NCI-H524 treated with DMSO at 0.1 percent for 48 hours (cell line): ENCODE measurements at regions not wholly inside any gene's neighbourhood (a gene's known extent, or its start where the extent isn't known, plus 50 kb on each side); places are given as distances from the start of the nearest gene placed in this dataset.

Source experiments
- DNase-seq: peaks from one replicate; lab custom pipeline; 2025; lab: John Stamatoyannopoulos, UW

- DNase-seq, result no peak
Observed at GRCh38 chr11:122399375-122399774, 256.1 kb upstream of the UBASH3B start.

GRCh38 chr11:122398851-122399250 is 256.7 kb upstream of the UBASH3B start:
- DNase-seq, result no peak

- no peak for DNase-seq
Observed at GRCh38 chr11:122398167-122398566, 257.4 kb upstream of the UBASH3B start.

- DNase-seq, result no peak
Observed at GRCh38 chr11:122395282-122395681, 260.2 kb upstream of the UBASH3B start.

GRCh38 chr11:122394313-122394712 is 261.2 kb upstream of the UBASH3B start:
- DNase-seq, result no peak

GRCh38 chr11:122393209-122393860 is 262.2 kb upstream of the UBASH3B start:
- no peak for DNase-seq

GRCh38 chr11:122392508-122392907 is 263.0 kb upstream of the UBASH3B start:
- no peak for DNase-seq

- DNase-seq, result no peak
Observed at GRCh38 chr11:122391049-122391448, 264.5 kb upstream of the UBASH3B start.

GRCh38 chr11:122383186-122383585 is 267.2 kb upstream of the BLID start:
- no peak for DNase-seq

GRCh38 chr11:122375687-122376399 is 259.8 kb upstream of the BLID start:
- no peak for DNase-seq

- DNase-seq, result no peak
Observed at GRCh38 chr11:122368796-122369195, 252.8 kb upstream of the BLID start.

- DNase-seq, result no peak
Observed at GRCh38 chr11:122367809-122368231, 251.8 kb upstream of the BLID start.

- no peak for DNase-seq
Observed at GRCh38 chr11:122365610-122366360, 249.8 kb upstream of the BLID start.

GRCh38 chr11:122363296-122363695 is 247.3 kb upstream of the BLID start:
- no peak for DNase-seq

GRCh38 chr11:122362381-122362780 is 246.4 kb upstream of the BLID start:
- DNase-seq, result no peak

- DNase-seq, result no peak
Observed at GRCh38 chr11:122360875-122361274, 244.9 kb upstream of the BLID start.

- no peak for DNase-seq
Observed at GRCh38 chr11:122359081-122359571, 243.1 kb upstream of the BLID start.

- DNase-seq, result no peak
Observed at GRCh38 chr11:122358292-122358691, 242.3 kb upstream of the BLID start.

- no peak for DNase-seq
Observed at GRCh38 chr11:122355968-122356367, 240.0 kb upstream of the BLID start.

- DNase-seq, result no peak
Observed at GRCh38 chr11:122354025-122354697, 238.1 kb upstream of the BLID start.

GRCh38 chr11:122353561-122353960 is 237.5 kb upstream of the BLID start:
- DNase-seq, result no peak
